ENCODE measurements at regions not wholly inside any gene's neighbourhood (a gene's known extent, or its start where the extent isn't known, plus 50 kb on each side); places are given as distances from the start of the nearest gene placed in this dataset.
"Not testable (repeated sequence)": the region's sequence is repeated elsewhere in the genome, so short reads cannot be mapped to it uniquely, and the experiment has no call there.

DNA sequence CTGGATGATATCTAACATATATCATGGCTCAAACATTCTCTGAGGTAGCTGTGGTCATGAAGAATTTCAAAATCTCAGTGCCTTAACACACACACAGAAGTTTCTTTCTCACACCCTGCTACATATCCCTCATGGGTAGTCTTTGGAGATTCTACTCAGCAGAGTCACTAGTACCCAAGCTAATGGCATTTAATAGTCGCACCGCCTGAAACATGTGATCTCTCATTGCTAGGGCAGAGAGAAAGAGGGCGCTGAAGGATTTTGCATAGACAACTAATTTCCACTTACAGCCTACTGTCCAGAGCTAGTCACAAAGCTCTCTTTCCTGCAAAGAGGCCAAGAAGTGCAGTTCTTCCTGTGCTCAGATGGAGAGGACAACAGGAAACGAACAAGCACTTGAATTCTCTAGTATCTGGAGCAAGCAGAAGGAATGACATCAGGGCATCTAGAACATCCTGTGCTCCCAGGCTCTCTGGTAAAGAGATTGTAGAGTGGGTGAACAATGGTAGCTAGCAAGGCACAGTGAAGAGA lies 183.4 kb upstream of the PTBP2 start:
- DNase-seq (ENCODE audit: low read depth in 2 of 2), result no peak

DNA sequence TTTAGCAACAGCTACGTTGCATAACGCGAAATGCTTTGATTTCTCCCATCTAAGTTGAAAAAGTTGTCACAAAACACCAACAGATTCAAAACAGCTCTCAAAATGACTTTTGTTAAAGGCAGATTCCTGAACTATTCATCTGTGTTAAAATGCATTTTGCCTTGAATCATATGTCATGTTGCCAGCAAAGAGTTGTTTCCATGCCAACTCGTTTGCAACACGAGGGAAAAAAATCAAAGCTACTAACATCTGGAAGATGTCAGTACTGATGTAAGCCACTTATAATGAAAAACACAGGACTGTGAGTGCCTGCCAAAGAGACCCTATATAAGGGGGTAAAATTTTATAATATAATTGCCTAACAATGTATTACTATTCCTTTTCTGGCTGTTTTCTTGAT lies 182.7 kb upstream of the PTBP2 start:
- DNase-seq (ENCODE audit: low read depth in 2 of 2), result no peak

GRCh38 chr1:96541491-96541890 lies 180.1 kb upstream of the PTBP2 start:
- no peak for DNase-seq (ENCODE audit: low read depth in 2 of 2)

GRCh38 chr1:96544051-96544830 lies 177.3 kb upstream of the PTBP2 start:
- no peak for DNase-seq (ENCODE audit: low read depth in 2 of 2)

DNA sequence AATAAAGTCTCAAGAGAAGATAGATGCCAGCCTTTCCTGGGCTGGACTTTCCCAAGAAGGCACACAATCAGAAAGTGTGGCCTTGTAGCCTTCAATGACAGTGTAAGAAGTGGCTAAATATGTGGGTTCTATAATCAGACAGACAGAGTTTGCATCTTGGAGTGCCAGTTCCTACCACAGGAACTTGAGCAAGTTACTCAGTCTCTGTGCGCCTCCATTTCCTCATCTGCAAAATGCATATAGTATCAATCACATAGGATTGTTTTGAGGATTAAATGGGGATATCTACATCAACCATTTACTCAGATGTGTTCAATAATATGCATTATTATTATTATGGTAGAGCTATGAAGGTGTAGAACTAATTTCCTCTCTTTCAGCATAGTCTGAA lies 176.8 kb upstream of the PTBP2 start:
- DNase-seq (ENCODE audit: low read depth in 2 of 2), result no peak

DNA sequence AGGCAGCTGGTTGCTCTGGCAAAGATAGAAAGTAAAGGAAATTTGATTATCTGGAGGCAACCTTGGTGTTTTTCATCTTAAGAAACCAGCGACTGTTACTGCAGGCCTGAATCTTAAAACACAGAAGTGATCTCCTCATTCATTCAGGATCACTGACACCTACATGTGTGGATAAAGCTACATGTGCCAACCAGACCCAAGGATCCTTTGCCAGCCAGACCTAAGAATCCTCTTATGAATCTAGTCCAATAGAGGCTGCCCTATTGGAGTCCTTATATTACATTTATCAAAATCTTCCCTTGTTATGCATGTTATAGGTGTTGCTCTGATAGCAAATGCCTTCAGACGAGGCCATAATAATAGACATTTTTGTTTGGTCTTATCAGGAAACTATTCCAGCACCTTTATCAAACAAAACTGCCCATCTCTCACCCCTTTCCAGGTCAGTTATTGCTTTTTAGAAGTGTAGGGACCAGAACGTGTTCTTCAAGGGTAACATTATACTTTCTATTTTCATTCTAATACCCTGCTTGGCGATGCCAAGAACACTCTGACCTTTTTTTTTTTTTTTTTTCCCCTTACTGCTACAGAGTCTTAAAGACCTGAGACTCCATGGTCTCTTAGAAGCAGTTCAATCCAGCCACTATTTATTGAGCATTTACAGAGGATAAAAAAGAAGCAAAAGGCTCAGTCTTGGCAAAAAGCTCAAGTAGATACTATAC lies 175.5 kb upstream of the PTBP2 start:
- DNase-seq (ENCODE audit: low read depth in 2 of 2), result no peak

- DNase-seq (ENCODE audit: low read depth in 2 of 2), result no peak
Measured at GRCh38 chr1:96550061-96550460, 171.5 kb upstream of the PTBP2 start.

DNA sequence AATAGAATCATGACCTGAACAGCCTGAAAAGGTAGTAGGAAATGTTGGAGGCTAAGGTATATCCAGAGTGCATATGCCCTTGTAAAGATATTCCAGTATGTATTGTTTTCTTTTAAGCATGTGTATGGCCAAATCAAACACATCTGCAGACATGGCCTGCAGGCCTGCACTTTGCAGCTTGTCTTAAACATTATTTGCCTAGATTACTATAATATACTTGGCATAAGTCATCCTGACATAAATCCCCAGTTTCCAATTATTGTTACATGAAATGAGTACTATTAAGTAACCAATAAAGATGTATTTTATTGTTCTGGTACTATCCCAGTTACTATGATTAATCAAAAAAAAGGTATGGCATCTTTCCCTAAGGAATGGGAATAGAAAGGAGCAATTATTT lies 169.1 kb upstream of the PTBP2 start:
- DNase-seq (ENCODE audit: low read depth in 2 of 2), result no peak

GRCh38 chr1:96553811-96554210 lies 167.8 kb upstream of the PTBP2 start:
- no peak for DNase-seq (ENCODE audit: low read depth in 2 of 2)

DNA sequence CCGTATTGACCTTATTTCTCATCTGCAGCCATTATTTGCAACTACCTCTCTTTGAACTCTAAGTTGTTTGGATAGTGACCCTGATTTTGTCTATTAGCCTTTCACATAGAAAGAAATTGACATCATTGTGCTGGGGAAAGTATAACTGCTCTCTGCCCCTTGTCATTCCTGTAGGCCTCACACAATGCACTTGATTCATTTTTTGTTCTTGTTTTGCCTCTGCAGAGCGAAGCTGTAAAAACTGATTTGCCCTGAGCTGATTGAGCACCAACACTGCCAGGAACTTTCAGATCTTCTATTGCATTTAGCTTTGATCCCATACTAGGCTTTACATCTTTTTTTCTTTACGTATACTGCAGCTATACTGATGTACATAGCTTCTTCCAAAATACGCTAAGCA lies 167.2 kb upstream of the PTBP2 start:
- no peak for DNase-seq (ENCODE audit: low read depth in 2 of 2)

DNA sequence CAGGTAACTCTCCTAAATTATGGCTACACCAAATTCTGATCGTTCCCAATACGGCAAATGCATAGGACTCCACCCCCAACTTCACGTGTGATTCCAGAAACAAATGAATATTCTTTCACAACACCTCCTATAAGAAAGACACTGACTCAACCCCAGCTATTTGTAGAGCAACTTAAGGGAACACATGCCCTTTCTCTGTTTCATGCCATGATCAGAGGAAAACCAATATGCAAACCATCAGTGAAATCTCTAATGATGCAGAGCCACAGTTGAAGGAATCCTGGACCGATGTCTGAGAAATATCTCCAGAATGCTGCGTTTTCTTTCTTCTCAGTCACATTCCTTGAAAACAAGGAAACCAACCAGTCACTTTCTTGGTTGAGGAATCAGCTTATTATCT lies 164.2 kb upstream of the PTBP2 start:
- no peak for DNase-seq (ENCODE audit: low read depth in 2 of 2)

GRCh38 chr1:96558635-96559034 lies 162.9 kb upstream of the PTBP2 start:
- no peak for DNase-seq (ENCODE audit: low read depth in 2 of 2)

GRCh38 chr1:96559181-96559580 lies 162.4 kb upstream of the PTBP2 start:
- no peak for DNase-seq (ENCODE audit: low read depth in 2 of 2)

DNA sequence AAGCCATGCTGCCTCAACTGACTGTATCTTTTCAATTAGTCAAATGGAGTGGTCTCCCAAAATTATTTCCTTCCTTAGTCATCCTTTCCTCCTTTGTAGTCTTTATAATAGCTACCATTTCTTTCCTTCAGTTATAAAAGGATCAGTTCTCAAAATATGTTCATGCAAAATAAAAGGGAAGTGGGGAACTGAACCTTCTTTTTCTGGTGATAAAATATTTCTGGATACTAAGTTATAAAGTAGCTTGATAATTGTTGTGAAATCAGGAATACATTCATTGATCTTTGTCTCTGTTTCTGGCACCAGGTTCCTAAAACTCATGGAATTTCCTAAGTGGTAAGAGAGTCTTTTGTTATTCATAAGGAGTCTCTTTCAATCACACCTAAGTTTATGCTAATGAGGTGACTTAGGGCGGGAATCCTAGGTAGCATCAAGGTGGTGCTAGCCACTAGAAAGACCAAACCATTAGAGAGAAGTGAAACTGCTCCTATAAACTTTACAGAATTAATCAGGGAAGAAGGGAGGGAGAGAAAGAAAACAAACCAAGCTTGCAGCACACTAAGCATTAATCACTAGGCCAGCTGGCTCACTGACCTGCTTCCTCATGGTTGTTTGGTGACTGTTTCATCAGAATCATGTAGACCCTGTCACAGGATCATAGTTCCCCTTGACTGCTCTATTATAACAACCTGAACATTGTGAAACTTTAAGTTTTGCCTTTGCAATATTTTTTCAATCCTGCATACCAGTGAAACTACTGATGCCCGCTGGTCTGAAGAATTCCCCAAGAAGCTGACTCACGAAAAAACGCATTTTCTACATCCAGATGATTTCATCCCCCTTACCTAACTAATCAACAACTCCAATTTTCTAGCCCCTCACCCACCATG lies 161.6 kb upstream of the PTBP2 start:
- no peak for DNase-seq (ENCODE audit: low read depth in 2 of 2)

DNA sequence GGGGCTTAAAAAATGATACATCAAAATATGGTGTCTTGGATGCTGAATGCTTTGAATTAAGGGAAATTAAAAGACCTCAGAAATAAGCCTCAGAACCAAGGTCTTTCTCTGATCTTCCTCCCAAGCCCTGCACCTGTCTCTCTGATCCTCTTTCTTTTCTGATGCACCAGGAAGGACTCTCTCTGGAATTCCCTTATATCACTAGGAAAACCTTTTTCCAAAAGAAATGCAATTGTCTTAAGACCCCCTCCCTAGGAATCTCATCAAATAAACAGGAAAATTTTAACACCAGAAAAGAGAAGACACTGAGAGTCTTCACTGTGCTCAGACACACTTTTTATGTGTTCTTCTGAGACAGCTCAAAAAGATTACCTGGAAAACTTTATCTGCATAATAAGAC lies 159.5 kb upstream of the PTBP2 start:
- no peak for DNase-seq (ENCODE audit: low read depth in 2 of 2)

DNA sequence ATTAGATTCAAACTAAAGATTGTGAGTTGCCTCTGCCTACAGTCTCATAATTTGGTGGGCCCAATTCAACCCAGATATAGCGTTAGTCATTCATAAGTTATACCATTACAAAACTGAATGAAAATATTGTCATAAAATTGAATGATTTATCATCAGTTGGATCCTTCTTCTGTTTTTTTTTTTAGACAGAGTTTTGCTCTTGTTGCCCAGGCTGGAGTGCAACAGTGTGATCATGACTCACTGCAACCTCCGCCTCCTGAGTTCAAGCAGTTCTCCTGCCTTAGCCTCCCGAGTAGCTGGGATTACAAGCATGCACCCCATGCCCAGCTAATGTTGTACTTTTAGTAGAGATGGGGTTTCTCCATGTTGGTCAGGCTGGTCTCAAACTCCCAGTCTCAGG lies 157.2 kb upstream of the PTBP2 start:
- DNase-seq (ENCODE audit: low read depth in 2 of 2), result not testable (repeated sequence)

- DNase-seq (ENCODE audit: low read depth in 2 of 2), result no peak
Measured at GRCh38 chr1:96565546-96565945, 156.0 kb upstream of the PTBP2 start.

DNA sequence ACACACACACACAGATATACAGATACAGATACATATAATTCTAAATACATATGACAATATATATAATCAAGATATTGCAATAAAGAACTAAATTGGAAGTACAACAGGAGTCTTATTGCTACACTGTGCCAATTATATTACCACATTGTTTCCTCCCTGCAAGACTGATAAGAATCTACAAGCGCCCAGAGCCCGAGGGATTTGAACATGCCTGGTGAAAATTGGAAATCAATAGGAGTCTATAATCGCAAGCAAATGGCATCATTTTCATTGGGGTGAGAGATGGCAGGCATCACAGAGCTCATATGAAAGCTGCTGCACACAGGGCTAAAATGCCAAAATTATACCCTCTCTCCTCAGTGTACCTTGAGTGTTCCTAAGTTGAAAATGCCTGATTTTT lies 152.9 kb upstream of the PTBP2 start:
- DNase-seq (ENCODE audit: low read depth in 2 of 2), result no peak

DNA sequence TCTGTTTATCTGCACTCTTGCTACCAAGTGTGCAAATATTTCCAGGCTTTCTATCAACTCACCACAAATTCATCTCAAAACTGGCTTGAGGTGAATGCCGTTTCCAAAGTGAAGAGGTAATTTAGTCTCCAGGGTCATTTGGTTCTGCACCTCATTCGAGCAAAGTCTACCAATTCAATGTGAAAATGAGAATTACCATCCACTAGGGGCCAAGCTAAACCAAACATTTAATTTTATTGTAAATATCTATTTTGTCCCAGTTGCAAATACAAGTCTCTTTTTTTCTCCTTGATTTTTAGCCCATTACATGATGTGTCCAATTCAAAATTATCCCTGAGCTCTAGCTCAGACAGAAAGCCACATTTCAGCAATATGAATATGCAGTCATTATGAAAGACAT lies 152.3 kb upstream of the PTBP2 start:
- DNase-seq (ENCODE audit: low read depth in 2 of 2), result no peak

DNA sequence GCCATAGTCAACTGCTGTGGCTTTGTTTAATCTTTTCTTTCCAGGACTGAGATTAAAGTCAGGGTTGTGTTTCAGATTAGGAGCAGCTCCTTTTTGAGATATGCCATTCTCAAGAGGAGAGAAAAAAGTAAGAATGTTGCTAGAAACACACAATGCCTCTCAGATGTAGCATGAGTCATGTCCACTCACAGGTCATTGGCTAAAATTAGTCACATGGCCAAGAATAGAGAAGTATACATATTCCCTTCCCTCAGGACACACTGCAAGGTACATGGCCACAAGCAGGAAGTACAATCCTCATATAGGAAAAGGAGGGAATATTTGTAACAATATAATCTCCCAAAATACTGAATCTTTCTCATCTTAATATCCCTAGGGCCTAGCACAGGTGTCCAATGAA lies 141.9 kb upstream of the PTBP2 start:
- no peak for DNase-seq (ENCODE audit: low read depth in 2 of 2)

- DNase-seq (ENCODE audit: low read depth in 2 of 2), result no peak
Measured at GRCh38 chr1:96580920-96581319, 140.7 kb upstream of the PTBP2 start.

- no peak for DNase-seq (ENCODE audit: low read depth in 2 of 2)
Measured at GRCh38 chr1:96581772-96582171, 139.8 kb upstream of the PTBP2 start.

Measured in stimulated activated CD4-positive, alpha-beta T cell treated with anti-CD3 and anti-CD28 coated beads, Interleukin-12 subunit alpha, Interleukin-12 subunit beta, amount 100 ng/mL, for 24 hours (primary cell).